HG02798 (cell line): ENCODE measurements at regions not wholly inside any gene's neighbourhood (a gene's known extent, or its start where the extent isn't known, plus 50 kb on each side); places are given as distances from the start of the nearest gene placed in this dataset.
"Not testable (repeated sequence)": the region's sequence is repeated elsewhere in the genome, so short reads cannot be mapped to it uniquely, and the experiment has no call there.

Experiments used
- ATAC-seq: cut with Tn5 transposase; IDR thresholded peaks from one replicate; pipeline ENCODE4 v1.9.1; 2021; ENCODE audit warnings: mild to moderate bottlenecking; ENCODE audit not compliant: unreplicated experiment, poor library complexity

DNA sequence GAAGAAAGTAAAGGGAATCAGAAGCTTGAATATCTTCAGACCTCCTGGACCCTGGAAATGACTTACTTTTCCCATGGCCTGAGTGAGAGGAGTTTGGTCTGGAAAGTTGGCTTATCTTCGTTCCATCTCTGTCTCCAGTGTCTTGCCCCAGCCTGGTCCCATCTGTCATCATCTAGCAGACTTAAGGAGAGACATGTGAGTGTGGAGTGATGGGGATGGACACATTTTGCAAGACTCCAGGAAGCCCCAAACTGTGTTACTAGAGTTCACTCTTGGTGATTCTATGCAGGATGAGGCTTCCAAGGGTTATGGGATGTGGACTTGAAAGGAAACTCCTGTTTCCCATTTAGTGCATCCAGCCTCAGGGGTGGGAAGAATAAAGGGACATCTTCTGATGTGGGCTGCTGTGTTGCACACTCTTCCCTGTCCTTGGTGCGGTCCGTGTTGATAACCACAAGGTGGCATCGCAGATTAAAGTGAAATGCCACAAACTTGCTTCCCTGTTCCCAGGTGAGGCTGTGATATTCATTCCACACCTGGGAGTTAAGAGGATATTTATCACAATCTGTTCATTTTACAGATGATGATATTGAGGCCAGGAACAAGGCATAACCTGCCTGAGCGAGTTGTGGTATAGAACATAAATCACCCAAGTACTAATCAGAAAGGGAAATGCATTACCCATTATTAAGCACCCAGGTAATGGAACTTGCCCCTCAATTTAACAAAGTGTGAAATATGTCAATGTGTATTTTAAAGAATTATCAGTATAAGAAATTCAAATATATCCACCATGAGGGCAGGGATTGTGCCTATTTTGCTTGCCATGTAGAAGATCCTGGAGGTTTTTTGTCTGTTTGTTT, 269.9 kb upstream of the PAPPA start:
- no peak for ATAC-seq

DNA sequence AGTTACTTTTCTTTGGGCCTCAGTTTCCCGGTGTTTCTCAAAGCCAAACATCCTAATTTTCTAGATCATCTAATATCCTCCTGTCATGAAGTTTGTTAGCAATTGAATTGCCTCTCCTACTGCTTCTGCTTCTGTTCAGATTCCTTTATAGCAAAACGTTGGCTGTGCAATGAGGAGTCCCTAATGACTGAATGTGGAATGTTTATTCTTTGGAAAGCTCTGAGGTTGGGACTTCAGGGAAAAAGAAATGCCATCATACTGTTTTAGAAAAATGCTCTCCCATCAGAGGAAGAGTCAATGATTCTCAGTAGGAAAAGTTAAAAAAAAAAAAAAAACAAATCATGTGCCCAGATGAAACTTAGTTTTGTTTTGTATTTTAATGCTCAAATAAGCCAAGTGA, 268.7 kb upstream of the PAPPA start:
- no peak for ATAC-seq

DNA sequence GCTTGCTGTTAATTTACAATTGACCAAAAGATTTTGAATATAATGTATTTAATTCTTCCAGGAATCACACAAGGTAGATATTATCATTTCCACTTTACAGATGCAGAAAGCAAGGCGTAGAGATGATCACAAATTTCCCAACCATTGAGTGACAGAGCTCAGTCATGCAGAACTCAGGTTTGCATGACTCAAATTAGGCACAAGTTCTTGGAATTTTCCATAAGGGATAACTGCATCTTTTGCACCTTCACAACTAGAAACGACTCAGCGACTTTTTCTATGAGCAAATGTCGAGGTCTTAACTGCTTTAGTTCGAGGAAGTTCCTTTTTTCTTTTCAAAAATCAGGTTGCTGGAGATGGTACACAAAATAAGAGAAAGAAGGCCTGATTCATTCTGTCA, 265.5 kb upstream of the PAPPA start:
- ATAC-seq, result no peak

- no peak for ATAC-seq
Observed at GRCh38 chr9:115891929-115892328, 261.7 kb upstream of the PAPPA start.

DNA sequence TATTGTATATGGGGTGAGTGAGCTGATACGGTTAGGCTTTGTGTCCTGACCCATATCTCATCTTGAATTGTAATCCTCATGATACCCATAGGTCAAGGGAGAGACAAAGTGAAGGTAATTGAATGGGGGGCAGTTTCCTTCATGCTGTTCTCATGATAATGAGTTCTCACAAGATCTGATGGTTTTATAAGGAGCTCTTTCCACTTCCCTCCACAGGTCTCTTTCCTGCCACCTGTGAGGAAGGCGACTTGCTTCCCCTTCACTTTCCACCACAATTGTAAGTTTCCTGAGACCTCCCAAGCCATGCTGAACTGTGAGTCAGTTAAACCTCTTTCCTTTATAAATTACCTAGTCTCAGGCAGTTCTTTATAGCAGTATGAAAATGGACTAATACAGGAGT, 255.1 kb upstream of the PAPPA start:
- ATAC-seq, result not testable (repeated sequence)

GRCh38 chr9:115900698-115901097, 252.9 kb upstream of the PAPPA start:
- no peak for ATAC-seq

GRCh38 chr9:115910959-115911358, 242.6 kb upstream of the PAPPA start:
- ATAC-seq, result no peak

DNA sequence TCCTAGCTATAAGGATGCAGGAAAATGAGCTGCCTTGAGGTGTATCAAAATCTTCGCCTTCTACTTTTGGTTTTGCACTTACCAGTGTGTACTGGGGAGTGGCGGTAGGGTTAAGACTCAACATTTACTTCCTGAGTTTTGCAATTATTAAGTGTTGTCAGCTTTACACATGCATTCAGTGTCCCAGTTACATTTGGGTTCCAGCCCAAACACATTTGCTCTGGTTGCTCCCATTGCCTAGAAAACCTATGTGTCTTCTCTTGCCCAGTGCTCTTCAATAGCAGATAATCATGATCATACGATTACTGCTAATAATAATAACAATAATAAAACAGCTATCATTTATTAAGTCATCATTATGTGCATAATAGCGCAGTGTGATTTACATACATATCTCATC, 241.5 kb upstream of the PAPPA start:
- ATAC-seq, result no peak

- ATAC-seq, result no peak
Observed at GRCh38 chr9:115913696-115914095, 239.9 kb upstream of the PAPPA start.

DNA sequence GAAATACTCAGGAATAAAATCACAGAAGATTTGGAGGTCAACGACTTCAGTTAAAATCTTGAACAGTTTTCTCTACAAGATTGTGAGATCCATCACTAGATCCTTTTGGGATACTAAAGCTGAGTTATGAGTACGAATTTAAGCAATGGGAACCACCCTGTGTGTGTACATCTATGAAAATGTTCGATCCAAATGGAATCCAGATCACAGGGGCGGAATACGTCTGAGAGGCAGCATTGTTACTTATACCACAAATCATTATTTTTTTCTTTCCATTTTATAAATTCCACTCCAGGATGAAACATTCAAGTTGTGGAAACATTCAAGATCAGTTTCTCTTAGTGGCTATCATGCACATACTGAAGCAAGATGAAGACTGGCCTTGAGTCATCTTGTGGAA, 239.3 kb upstream of the PAPPA start:
- ATAC-seq, result no peak

DNA sequence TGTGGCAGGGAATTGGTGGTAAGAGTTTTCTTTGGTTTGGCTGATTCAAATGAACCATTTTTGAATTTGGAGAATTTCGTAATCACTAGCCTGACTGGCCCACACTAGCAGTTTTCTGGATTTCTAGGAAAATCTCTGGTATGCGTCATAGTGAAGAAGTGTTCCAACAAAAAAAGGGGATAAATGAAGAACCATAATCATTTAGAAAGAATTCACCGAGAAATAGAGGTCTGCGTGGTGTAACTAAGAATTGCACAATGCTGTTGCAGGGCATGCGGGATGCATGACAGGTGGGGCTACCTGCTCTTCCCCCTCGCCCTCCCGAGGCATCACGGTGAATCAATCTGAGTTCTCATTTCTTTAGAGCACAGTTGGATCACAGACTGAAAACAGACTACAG, 232.3 kb upstream of the PAPPA start:
- no peak for ATAC-seq

GRCh38 chr9:115922444-115922843, 231.1 kb upstream of the PAPPA start:
- ATAC-seq, result no peak

- no peak for ATAC-seq
Observed at GRCh38 chr9:115923410-115923809, 230.2 kb upstream of the PAPPA start.

- no peak for ATAC-seq
Observed at GRCh38 chr9:115923903-115924668, 229.5 kb upstream of the PAPPA start.

GRCh38 chr9:115924669-115924987, 229.0 kb upstream of the PAPPA start:
- ATAC-seq, result no peak

GRCh38 chr9:115925424-115925823, 228.2 kb upstream of the PAPPA start:
- no peak for ATAC-seq

GRCh38 chr9:115930472-115930871, 223.1 kb upstream of the PAPPA start:
- ATAC-seq, result no peak

- no peak for ATAC-seq
Observed at GRCh38 chr9:115938479-115938878, 215.1 kb upstream of the PAPPA start.

DNA sequence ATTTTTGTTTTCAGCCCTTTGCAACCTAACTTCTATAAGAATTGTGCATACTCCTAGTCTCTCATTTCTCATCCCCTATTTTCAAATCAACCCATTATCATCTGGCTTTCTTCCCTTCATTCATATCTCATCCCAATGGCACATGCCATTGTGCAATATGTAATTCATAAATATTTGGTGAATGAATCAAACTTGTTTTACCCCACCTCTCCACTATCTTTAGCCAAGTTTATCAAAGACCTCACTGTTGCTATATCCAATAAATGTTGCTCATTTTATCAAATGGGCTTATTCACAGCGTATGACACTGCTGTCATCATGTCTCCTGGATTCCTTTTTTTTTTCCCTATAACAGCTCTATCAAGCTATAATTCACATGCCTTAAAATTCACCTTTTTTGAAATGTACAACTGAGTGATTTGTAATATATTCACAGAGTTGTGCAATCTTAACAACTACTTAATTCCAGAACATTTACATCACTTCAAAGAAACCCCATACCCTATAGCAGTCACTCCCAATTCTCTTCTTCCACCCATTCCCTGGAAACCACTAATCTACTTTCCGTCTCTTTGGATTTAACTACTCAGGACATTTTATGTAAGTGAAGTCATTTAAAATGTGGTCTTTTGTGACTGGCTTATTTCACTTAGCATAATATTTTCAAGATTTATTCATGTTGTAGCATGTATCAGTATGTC, 214.4 kb upstream of the PAPPA start:
- ATAC-seq, result no peak

DNA sequence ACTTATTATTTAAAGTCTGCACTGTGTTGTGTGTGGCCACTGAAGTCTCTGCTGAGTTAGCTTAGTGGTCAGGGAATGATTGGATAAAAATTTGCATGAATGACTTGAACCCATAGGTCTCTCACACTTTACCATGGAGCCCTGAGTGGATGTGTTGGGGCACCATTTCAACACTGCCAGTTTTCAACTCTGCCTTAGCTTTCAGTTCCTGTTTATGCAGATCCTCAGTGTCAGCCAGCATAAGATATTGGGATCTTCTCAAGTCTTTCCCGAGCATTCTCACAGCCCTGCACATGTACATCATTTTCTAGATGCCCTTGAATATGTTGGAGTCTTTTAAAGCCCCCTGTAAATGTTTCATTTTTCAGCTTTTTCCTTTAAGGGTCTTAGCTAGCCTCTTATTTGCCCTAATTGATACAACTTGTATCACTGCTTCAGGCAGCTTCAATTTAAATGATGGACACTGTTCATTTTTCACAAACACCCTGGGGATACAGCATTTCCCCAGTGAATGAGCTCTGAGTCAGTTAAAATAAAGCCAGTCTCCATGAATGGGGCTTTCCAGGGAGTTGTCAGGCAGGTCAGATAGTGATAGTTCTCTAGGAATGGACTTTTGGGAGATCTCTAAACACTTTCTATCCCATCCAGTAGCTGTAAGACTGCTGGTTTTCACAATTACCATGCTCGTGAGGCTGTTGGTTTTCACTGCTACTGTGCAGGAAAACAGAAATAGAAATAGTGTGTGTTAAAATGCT, 211.9 kb upstream of the PAPPA start:
- no peak for ATAC-seq
